IMR-90 (cell line): ENCODE measurements at regions not wholly inside any gene's neighbourhood (a gene's known extent, or its start where the extent isn't known, plus 50 kb on each side); places are given as distances from the start of the nearest gene placed in this dataset.

Experiments
- ATAC-seq: fragments of 200-7000 bp; cut with Tn5 transposase; 2 replicates; pipeline ENCODE4 v1.9.1; 2020; ENCODE audit warnings: low read depth, mild to moderate bottlenecking, moderate library complexity
- BruUV-seq: library from RNA; stranded (reverse); fragments of 400-500 nt; replicated peaks from 2 replicates; lab custom pipeline; 2021; lab: Mats Ljungman, UMichigan
- CTCF ChIA-PET: fragments of 300-600 bp; formaldehyde crosslinking; extraction: SDS; loops from one replicate; lab custom pipeline; 2021; ENCODE audit warnings: antibody characterized with exemption; lab: Yijun Ruan, JAX
- POLR2A ChIA-PET: fragments of 300-600 bp; sonication (Branson Sonifier 250); formaldehyde crosslinking; loops from one replicate; lab custom pipeline; 2022; ENCODE audit warnings: antibody characterized with exemption; ENCODE audit not compliant: unreplicated experiment; lab: Charles Lee
- DNase-seq: peaks from one replicate; pipeline ENCODE4 v3.0.0; 2013
- H2AFZ ChIP-seq: replicated peaks from 2 replicates; pipeline ENCODE3; 2013; ENCODE audit warnings: low read length, mild to moderate bottlenecking; ENCODE audit not compliant: poor library complexity
- H2AK5ac ChIP-seq: 2 replicates; pipeline ENCODE4 v1.6.1; 2013; ENCODE audit warnings: low read depth, low read length, inconsistent platforms
- H2AK9ac ChIP-seq: replicated peaks from 2 replicates; pipeline ENCODE3; 2013; ENCODE audit warnings: mild to moderate bottlenecking, low read depth, low read length, moderate library complexity; ENCODE audit not compliant: poor library complexity
- H2BK120ac ChIP-seq: 2 replicates; pipeline ENCODE4 v1.6.1; 2013; ENCODE audit warnings: low read depth, low read length, inconsistent platforms
- H2BK15ac ChIP-seq: 3 replicates; pipeline ENCODE4 v1.6.1; 2013; ENCODE audit warnings: low read depth, low read length, inconsistent platforms
- H2BK20ac ChIP-seq: 2 replicates; pipeline ENCODE4 v1.6.1; 2013; ENCODE audit warnings: low read depth, mild to moderate bottlenecking, inconsistent platforms, low read length, moderate library complexity
- H2BK5ac ChIP-seq: 2 replicates; pipeline ENCODE4 v1.6.1; 2013; ENCODE audit warnings: mild to moderate bottlenecking, low read depth, low read length, inconsistent platforms; ENCODE audit not compliant: poor library complexity, severe bottlenecking
- H3K14ac ChIP-seq: replicated peaks from 2 replicates; pipeline ENCODE4 v1.6.1; 2013; ENCODE audit warnings: low read depth, low read length, inconsistent platforms
- H3K18ac ChIP-seq: 2 replicates; pipeline ENCODE4 v1.6.1; 2013; ENCODE audit warnings: low read depth, low read length, control low read depth
- H3K23ac ChIP-seq: 2 replicates; pipeline ENCODE4 v1.6.1; 2013; ENCODE audit warnings: low read depth, low read length, inconsistent platforms
- H3K27ac ChIP-seq: 2 replicates; pipeline ENCODE4 v1.5.1; 2013; ENCODE audit warnings: mild to moderate bottlenecking, control low read depth, low read length; ENCODE audit not compliant: insufficient read depth
- H3K27me3 ChIP-seq: 2 replicates; pipeline ENCODE4 v1.6.1; 2013; ENCODE audit warnings: low read length; ENCODE audit not compliant: control insufficient read depth, insufficient read depth
- H3K36me3 ChIP-seq: 2 replicates; pipeline ENCODE4 v1.6.1; 2013; ENCODE audit warnings: low read length, mixed read lengths; ENCODE audit not compliant: control insufficient read depth, insufficient read depth
- H3K4ac ChIP-seq: 2 replicates; pipeline ENCODE4 v1.6.1; 2013; ENCODE audit warnings: low read depth, low read length, inconsistent platforms
- H3K4me1 ChIP-seq: 2 replicates; pipeline ENCODE4 v1.6.1; 2013; ENCODE audit warnings: low read length, mixed read lengths; ENCODE audit not compliant: control insufficient read depth, insufficient read depth
- H3K4me2 ChIP-seq: 2 replicates; pipeline ENCODE4 v1.6.1; 2013; ENCODE audit warnings: low read depth, mild to moderate bottlenecking, control low read depth, low read length, moderate library complexity
- H3K4me3 ChIP-seq: 2 replicates; pipeline ENCODE4 v1.5.1; 2013; ENCODE audit warnings: low read depth, mild to moderate bottlenecking, control low read depth, low read length, moderate library complexity; ENCODE audit not compliant: insufficient read depth
- H3K56ac ChIP-seq: 2 replicates; pipeline ENCODE4 v1.6.1; 2013; ENCODE audit warnings: low read length, inconsistent platforms; ENCODE audit not compliant: insufficient read depth; ENCODE audit errors: extremely low read depth
- H3K79me1 ChIP-seq, 2 experiments: 2 replicates each; pipeline ENCODE4 v1.6.1; 2013; ENCODE audit warnings: low read length in 2 of 2, inconsistent platforms in 1 of 2, low read depth in 1 of 2
- H3K9ac ChIP-seq: 2 replicates; pipeline ENCODE4 v1.6.1; 2013; ENCODE audit warnings: low read depth, low read length, control low read depth
- H3K9me1 ChIP-seq: 2 replicates; pipeline ENCODE4 v1.6.1; 2013; ENCODE audit warnings: low read length, inconsistent platforms; ENCODE audit not compliant: insufficient read depth
- H3K9me3 ChIP-seq: 2 replicates; pipeline ENCODE4 v1.6.1; 2013; ENCODE audit warnings: low read length; ENCODE audit not compliant: control insufficient read depth, insufficient read depth
- H4K20me1 ChIP-seq: 2 replicates; pipeline ENCODE4 v1.6.1; 2013; ENCODE audit warnings: low read length, inconsistent platforms; ENCODE audit not compliant: insufficient read depth
- H4K5ac ChIP-seq: 2 replicates; pipeline ENCODE4 v1.6.1; 2013; ENCODE audit warnings: mild to moderate bottlenecking, low read depth, low read length, control low read depth
- H4K8ac ChIP-seq, 2 experiments: 2 replicates each; pipeline ENCODE4 v1.6.1; 2013; ENCODE audit warnings: low read depth in 2 of 2, low read length in 2 of 2, control low read depth in 1 of 2, inconsistent platforms in 1 of 2
- H4K91ac ChIP-seq: 2 replicates; pipeline ENCODE4 v1.6.1; 2013; ENCODE audit warnings: low read depth, low read length, inconsistent platforms; ENCODE audit not compliant: insufficient read depth
- BHLHE40 ChIP-seq: fragments of 150-350 bp; IDR thresholded peaks from 2 replicates; pipeline ENCODE4 v1.6.1; 2016; ENCODE audit warnings: mild to moderate bottlenecking, low read depth, low read length
- CEBPB ChIP-seq: IDR thresholded peaks from 2 replicates; pipeline ENCODE4 v1.6.1; 2012; ENCODE audit warnings: low read depth, low read length, improper control_type of control experiment
- CHD1 ChIP-seq: IDR thresholded peaks from 2 replicates; pipeline ENCODE4 v1.6.1; 2012; ENCODE audit warnings: low read depth, low read length, improper control_type of control experiment
- FOS ChIP-seq: fragments of 150-350 bp; IDR thresholded peaks from 2 replicates; pipeline ENCODE4 v1.6.1; 2016; ENCODE audit warnings: low read depth, low read length
- MAFK ChIP-seq: IDR thresholded peaks from 2 replicates; pipeline ENCODE4 v1.6.1; 2012; ENCODE audit warnings: low read depth, low read length, improper control_type of control experiment
- MAZ ChIP-seq: IDR thresholded peaks from 2 replicates; pipeline ENCODE4 v1.6.1; 2012; ENCODE audit warnings: low read depth, mild to moderate bottlenecking, low read length, improper control_type of control experiment, moderate library complexity, borderline replicate concordance
- MXI1 ChIP-seq: IDR thresholded peaks from 2 replicates; pipeline ENCODE4 v1.6.1; 2012; ENCODE audit warnings: low read depth, mild to moderate bottlenecking, low read length, moderate library complexity, borderline replicate concordance
- NFE2L2 ChIP-seq: fragments of 150-350 bp; IDR thresholded peaks from 2 replicates; pipeline ENCODE4 v1.6.1; 2016; ENCODE audit warnings: low read depth, mild to moderate bottlenecking, low read length
- POLR2A ChIP-seq: IDR thresholded peaks from 2 replicates; pipeline ENCODE4 v1.6.1; 2012; ENCODE audit warnings: mild to moderate bottlenecking, low read depth, low read length
- RAD21 ChIP-seq: IDR thresholded peaks from 2 replicates; pipeline ENCODE4 v1.6.1; 2012; ENCODE audit warnings: low read length, improper control_type of control experiment
- RCOR1 ChIP-seq: IDR thresholded peaks from 2 replicates; pipeline ENCODE4 v1.6.1; 2012; ENCODE audit warnings: mild to moderate bottlenecking, low read length, improper control_type of control experiment; ENCODE audit not compliant: insufficient replicate concordance
- RFX5 ChIP-seq: IDR thresholded peaks from 2 replicates; pipeline ENCODE4 v1.8.0; 2012; ENCODE audit warnings: low read depth, mild to moderate bottlenecking, low read length, moderate library complexity
- SMC3 ChIP-seq: fragments of 150-350 bp; IDR thresholded peaks from 2 replicates; pipeline ENCODE4 v1.6.1; 2016; ENCODE audit warnings: low read depth, mild to moderate bottlenecking, antibody characterized with exemption, low read length, moderate library complexity
- WGBS, 2 experiments: methylation state at CpG; one replicate each; pipeline versions ENCODE4 v1.1.5 to v1.1.7; 2013; ENCODE audit warnings: missing lambda C conversion rate in 2 of 2; ENCODE audit not compliant: insufficient read length in 1 of 2; ENCODE audit errors: extremely low coverage in 2 of 2; 5-methylcytosine and 5-hydroxymethylcytosine counted together
- dilution Hi-C: fragments of 300-500 bp; cut with HindIII; formaldehyde crosslinking; loops from one replicate; pipeline ENCODE4 v1.14.3; 2018; ENCODE audit warnings: low sequenced_read_pairs; ENCODE audit not compliant: unreplicated experiment
- in situ Hi-C: fragments of 300-500 bp; cut with MboI; formaldehyde crosslinking; loops from 3 replicates; pipeline ENCODE4 v1.14.3; 2019; ENCODE audit warnings: low sequenced_read_pairs, inconsistent platforms, mixed read lengths
- intact Hi-C: fragments of 100-400 bp; cut with micrococcal nuclease; formaldehyde crosslinking; loops from 2 replicates; pipeline ENCODE4 v1.10.0; 2022
- TF ChIP-seq, protein P1 (sequence below): conservative IDR thresholded peaks from 2 replicates; pipeline ENCODE4 v1.5.1; 2012; ENCODE audit warnings: mild to moderate bottlenecking, low read depth, low read length, improper control_type of control experiment
- TF ChIP-seq, protein P2 (sequence below): fragments of 150-350 bp; IDR thresholded peaks from 2 replicates; pipeline ENCODE4 v1.6.1; 2017; ENCODE audit warnings: mild to moderate bottlenecking, antibody characterized with exemption, low read length, low read depth
- TF ChIP-seq, protein P3 (sequence below): fragments of 150-350 bp; IDR thresholded peaks from 2 replicates; pipeline ENCODE4 v1.6.1; 2016; ENCODE audit warnings: low read depth, mild to moderate bottlenecking, low read length, moderate library complexity, borderline replicate concordance

DNA sequence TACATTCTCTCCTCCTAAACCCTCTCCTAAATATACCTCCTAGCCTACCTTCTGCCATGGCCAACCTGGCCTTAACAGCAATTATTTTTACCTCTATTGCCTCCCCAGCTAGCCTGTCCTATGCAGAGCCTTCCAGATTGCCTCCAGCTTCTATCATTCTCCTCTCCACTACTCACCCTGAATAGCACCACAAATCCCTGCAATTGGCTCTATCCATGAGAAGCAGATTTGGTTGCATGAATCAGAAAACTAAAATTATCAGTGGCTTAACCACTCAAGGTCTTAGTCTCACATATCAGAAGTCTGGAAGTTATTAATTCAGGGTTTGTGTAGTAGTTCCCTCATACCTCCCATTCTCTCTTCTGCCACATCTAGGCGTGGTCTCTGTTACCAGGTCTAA lies 120.3 kb upstream of the CACUL1 start:
- Histone ChIP-seq H2BK5ac (no peak overlapping the region), H3K18ac (no peak overlapping the region), H3K9me1 (no peaks in the 10 kb centered on the region), H4K20me1 (no peaks in the 10 kb centered on the region; the same call in 1 of the 2 replicates), H3K27me3 (peaks cover 4% of the 10 kb centered on the region), H3K4me1 (0 out of 2 replicates have a peak, but pooled peaks cover 7% of the 10 kb centered on the region), H3K27ac (no peak overlapping the region), H3K4me2 (no peak overlapping the region), H2BK15ac (no peak overlapping the region), H3K14ac (no peak overlapping the region), H4K5ac (no peak overlapping the region), H4K91ac (no peak overlapping the region), H3K4me3 (no peak overlapping the region), H4K8ac (no peak overlapping the region), H2AK9ac (no peak overlapping the region), H2BK120ac (no peak overlapping the region), H3K9ac (no peak overlapping the region), H3K4ac (no peak overlapping the region), H3K56ac (no peak overlapping the region), H2AK5ac (no peak overlapping the region), H3K79me1 (no peaks in the 10 kb centered on the region), H3K9me3 (no peaks in the 10 kb centered on the region), H3K36me3 (no peaks in the 10 kb centered on the region), H3K23ac (no peak overlapping the region), H2AFZ (no peak overlapping the region), H2BK20ac (no peak overlapping the region)
- in situ Hi-C loops (no loop called here), dilution Hi-C loops (no loop called here), intact Hi-C loops (no loop called here)
- WGBS, 2 experiments: no CpG with 5 or more reads among the region's 1 CpG
- no TSS peak for BruUV-seq
- TF ChIP-seq RAD21 (no peak), FOS (no peak), MAFK (no peak), RCOR1 (no peak), SMC3 (no peak), POLR2A (no peak), RFX5 (no peak), CEBPB (no peak), BHLHE40 (no peak), NFE2L2 (no peak), CHD1 (no peak), MXI1 (no peak), MAZ (no peak)
- TF ChIP-seq, protein P1, sequence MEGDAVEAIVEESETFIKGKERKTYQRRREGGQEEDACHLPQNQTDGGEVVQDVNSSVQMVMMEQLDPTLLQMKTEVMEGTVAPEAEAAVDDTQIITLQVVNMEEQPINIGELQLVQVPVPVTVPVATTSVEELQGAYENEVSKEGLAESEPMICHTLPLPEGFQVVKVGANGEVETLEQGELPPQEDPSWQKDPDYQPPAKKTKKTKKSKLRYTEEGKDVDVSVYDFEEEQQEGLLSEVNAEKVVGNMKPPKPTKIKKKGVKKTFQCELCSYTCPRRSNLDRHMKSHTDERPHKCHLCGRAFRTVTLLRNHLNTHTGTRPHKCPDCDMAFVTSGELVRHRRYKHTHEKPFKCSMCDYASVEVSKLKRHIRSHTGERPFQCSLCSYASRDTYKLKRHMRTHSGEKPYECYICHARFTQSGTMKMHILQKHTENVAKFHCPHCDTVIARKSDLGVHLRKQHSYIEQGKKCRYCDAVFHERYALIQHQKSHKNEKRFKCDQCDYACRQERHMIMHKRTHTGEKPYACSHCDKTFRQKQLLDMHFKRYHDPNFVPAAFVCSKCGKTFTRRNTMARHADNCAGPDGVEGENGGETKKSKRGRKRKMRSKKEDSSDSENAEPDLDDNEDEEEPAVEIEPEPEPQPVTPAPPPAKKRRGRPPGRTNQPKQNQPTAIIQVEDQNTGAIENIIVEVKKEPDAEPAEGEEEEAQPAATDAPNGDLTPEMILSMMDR: no peak
- TF ChIP-seq, protein P2, sequence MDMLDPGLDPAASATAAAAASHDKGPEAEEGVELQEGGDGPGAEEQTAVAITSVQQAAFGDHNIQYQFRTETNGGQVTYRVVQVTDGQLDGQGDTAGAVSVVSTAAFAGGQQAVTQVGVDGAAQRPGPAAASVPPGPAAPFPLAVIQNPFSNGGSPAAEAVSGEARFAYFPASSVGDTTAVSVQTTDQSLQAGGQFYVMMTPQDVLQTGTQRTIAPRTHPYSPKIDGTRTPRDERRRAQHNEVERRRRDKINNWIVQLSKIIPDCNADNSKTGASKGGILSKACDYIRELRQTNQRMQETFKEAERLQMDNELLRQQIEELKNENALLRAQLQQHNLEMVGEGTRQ: no peak
- TF ChIP-seq, protein P3, sequence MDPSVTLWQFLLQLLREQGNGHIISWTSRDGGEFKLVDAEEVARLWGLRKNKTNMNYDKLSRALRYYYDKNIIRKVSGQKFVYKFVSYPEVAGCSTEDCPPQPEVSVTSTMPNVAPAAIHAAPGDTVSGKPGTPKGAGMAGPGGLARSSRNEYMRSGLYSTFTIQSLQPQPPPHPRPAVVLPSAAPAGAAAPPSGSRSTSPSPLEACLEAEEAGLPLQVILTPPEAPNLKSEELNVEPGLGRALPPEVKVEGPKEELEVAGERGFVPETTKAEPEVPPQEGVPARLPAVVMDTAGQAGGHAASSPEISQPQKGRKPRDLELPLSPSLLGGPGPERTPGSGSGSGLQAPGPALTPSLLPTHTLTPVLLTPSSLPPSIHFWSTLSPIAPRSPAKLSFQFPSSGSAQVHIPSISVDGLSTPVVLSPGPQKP: no peak
- CTCF ChIA-PET: no interaction called here
- no peak for DNase-seq
- POLR2A ChIA-PET: no interaction called here
- ATAC-seq: no peak
